LNCaP clone FGC (cell line): ENCODE measurements at regions not wholly inside any gene's neighbourhood (a gene's known extent, or its start where the extent isn't known, plus 50 kb on each side); places are given as distances from the start of the nearest gene placed in this dataset.
A peak's percentile ranks its signal among the peaks of the same experiment; 100 is the strongest.

Experiments used
- DNase-seq: peaks from one replicate; pipeline ENCODE4 v3.0.0-alpha.2; 2011; ENCODE audit warnings: low read depth
- H3K4me3 ChIP-seq: 2 replicates; pipeline ENCODE4 v1.5.1; 2011; ENCODE audit warnings: mild to moderate bottlenecking, low read depth, low read length, control low read depth
- TF ChIP-seq, protein P1 (sequence below): IDR thresholded peaks from 2 replicates; pipeline ENCODE4 v1.5.1; 2012; ENCODE audit warnings: mild to moderate bottlenecking; ENCODE audit not compliant: control insufficient read depth, insufficient read depth; ENCODE audit errors: extremely low read depth

DNA sequence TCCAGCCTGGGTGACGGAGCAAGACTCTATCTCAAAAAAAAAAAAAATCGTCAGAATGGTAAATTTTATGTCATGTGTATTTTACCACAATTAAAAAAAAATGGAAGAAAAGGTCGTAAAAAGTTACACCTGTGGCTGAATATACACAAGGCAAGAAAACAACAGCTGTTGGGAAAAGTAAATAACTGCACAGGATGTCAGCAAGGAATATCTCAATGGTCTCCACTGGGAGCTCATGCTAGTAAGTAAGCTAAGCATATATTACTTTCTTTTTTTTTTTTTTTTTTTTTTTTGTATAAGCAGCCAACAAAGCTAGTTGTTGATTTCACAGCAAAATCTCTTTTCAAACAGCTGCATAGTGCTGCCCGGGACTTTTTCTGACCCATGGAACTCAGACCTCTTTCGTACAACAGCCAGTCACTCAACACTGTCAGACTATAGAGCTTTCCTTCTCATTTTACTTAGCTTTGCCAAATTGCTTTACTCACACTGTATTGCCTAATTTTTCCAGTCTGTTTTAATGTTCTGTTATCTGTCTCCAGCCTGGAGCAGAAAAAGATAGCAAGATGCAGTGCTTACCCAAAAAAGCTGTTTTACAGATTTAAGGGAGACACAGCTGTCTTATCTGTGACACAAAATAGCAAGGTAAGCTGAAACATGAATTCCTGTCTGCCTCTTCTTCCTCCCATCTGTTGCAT lies 175.9 kb downstream of the ENC1 start:
- peak; percentile 30 for DNase-seq
- TF ChIP-seq, protein P1, sequence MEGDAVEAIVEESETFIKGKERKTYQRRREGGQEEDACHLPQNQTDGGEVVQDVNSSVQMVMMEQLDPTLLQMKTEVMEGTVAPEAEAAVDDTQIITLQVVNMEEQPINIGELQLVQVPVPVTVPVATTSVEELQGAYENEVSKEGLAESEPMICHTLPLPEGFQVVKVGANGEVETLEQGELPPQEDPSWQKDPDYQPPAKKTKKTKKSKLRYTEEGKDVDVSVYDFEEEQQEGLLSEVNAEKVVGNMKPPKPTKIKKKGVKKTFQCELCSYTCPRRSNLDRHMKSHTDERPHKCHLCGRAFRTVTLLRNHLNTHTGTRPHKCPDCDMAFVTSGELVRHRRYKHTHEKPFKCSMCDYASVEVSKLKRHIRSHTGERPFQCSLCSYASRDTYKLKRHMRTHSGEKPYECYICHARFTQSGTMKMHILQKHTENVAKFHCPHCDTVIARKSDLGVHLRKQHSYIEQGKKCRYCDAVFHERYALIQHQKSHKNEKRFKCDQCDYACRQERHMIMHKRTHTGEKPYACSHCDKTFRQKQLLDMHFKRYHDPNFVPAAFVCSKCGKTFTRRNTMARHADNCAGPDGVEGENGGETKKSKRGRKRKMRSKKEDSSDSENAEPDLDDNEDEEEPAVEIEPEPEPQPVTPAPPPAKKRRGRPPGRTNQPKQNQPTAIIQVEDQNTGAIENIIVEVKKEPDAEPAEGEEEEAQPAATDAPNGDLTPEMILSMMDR = no peak
- no peak overlapping the region for H3K4me3 ChIP-seq

DNA sequence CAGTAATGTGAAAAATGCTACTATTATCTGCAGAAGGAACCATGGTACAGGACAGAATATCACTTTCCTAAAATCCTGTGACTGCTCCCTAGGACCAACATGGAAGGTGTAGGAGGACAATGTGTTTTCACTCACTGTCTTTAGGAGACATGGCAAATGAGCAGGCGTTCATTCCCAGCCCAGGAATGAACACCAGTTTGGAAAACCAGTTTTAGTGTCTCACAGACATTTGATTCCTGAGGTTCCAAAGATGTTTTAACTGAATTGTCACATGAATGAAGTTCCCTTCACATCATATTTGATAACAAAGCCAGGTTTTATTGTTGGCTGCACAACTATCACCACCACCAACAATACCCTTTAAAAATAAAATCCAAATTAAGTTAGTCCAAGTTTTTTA lies 178.2 kb downstream of the ENC1 start:
- DNase-seq = no peak
- H3K4me3 ChIP-seq = no peak overlapping the region
- TF ChIP-seq, protein P1 = no peak

DNA sequence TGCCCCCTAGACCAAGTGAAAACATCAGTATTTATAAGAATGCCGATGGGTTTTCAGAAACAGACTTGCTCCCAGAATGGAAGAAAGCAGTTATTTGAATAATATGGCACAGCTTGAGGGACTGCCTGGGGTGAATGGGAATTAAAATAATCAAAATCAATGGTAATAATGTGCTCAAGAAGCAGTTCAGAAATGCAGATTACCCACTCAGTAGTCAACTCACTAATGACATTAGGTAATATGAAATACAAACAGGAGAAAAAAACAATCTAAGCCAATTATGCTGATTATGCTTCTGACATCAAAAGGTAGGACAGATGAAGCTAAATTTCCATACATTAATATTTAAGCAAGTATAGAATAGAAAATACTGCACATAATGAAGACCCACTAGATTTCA lies 179.3 kb downstream of the ENC1 start:
- no peak for DNase-seq
- TF ChIP-seq, protein P1 = no peak
- no peak overlapping the region for H3K4me3 ChIP-seq

DNA sequence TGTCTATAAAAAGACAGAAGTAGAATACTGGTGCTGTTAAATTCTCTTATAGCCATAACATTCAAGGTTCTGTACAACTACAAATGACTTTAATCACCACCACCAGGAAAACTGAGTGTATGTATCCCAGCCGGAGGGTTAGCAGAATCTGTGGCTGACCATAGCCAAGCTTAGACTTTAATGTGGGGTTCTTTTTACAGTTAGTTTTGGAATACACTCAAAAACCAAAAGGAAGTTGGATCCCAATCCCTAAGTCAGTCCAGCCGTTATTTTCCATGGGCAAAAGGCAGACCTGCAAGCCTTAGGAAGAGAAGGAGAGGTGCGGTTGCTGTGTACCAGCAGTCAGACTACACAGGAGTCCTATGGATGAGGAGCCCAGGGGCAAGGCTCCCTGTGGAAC lies 179.8 kb downstream of the ENC1 start:
- H3K4me3 ChIP-seq = no peak overlapping the region
- no peak for DNase-seq
- TF ChIP-seq, protein P1 = no peak

DNA sequence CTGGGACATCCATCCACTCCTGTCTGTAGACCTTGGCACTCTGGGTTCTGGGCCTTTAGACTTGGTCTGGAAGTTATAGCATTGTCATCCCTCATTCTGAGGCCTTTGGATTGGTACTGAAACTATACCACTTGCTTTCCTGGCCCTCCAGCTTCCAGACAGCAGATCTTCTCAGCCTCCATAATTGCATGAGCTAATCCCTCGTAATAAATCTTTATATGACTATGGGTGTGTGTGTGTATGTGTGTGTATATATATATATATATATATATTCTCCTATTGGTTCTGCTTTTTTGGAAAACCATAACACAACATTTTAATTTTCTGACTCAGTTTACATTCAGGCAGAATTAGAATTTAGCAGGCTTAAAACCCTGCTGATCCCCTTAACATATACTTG lies 180.5 kb downstream of the ENC1 start:
- no peak overlapping the region for H3K4me3 ChIP-seq
- TF ChIP-seq, protein P1 = no peak
- no peak for DNase-seq

DNA sequence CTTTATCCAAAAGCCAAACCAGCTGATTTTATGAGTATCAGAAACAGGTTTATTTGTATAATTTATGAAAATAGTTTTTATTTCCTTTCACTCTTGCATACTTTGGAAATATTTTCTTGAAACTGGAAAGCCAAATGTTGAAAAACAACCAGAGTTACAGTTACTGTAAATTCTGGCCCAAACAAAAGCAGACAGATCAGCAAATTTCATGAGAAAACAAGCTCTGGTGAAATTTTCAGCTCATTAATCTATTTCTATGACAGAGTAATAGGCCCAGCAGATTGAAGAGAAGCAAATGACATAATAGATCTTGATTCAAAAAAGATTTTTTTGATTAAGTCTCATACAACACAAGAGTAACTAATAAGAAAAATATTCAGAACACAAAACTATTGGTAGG lies 182.7 kb downstream of the ENC1 start:
- TF ChIP-seq, protein P1 = no peak
- DNase-seq = no peak
- H3K4me3 ChIP-seq = no peak overlapping the region
